ENCODE measurements at regions not wholly inside any gene's neighbourhood (a gene's known extent, or its start where the extent isn't known, plus 50 kb on each side); places are given as distances from the start of the nearest gene placed in this dataset.
"Not testable (repeated sequence)": the region's sequence is repeated elsewhere in the genome, so short reads cannot be mapped to it uniquely, and the experiment has no call there.

- H3K9me3 Mint-ChIP-seq = peaks cover 6% of the 10 kb centered on the region
- DNase-seq (ENCODE audit: low spot score in 2 of 2) (no peak), ATAC-seq (ENCODE audit: low read depth) (no peak)
- H3K27ac Mint-ChIP-seq = no peak overlapping the region
- peaks cover 2% of the 10 kb centered on the region for H3K36me3 Mint-ChIP-seq
- H3K4me3 Mint-ChIP-seq = no peak overlapping the region
- H3K4me1 Mint-ChIP-seq = no peaks in the 10 kb centered on the region
- peaks cover 18% of the 10 kb centered on the region for H3K27me3 Mint-ChIP-seq
Observed at GRCh38 chr5:72681781-72682180, 134.7 kb upstream of the TNPO1 start.

- Mint-ChIP-seq H3K27me3 (peaks cover 13% of the 10 kb centered on the region), H3K27ac (no peak overlapping the region), H3K4me3 (no peak overlapping the region), H3K9me3 (peaks cover 11% of the 10 kb centered on the region), H3K4me1 (no peaks in the 10 kb centered on the region), H3K36me3 (peaks cover under 1% of the 10 kb centered on the region)
- ATAC-seq (ENCODE audit: low read depth) (no peak), DNase-seq (ENCODE audit: low spot score in 2 of 2) (no peak)
Observed at GRCh38 chr5:72677447-72677846, 139.0 kb upstream of the TNPO1 start.

GRCh38 chr5:72676831-72677230, 139.6 kb upstream of the TNPO1 start:
- H3K4me3 Mint-ChIP-seq; H3K27ac Mint-ChIP-seq; H3K36me3 Mint-ChIP-seq; ATAC-seq (ENCODE audit: low read depth); H3K4me1 Mint-ChIP-seq; DNase-seq (ENCODE audit: low spot score in 2 of 2): not testable (repeated sequence)
- Mint-ChIP-seq H3K9me3 (peaks cover 10% of the 10 kb centered on the region), H3K27me3 (peaks cover 10% of the 10 kb centered on the region)

- DNase-seq (ENCODE audit: low spot score in 2 of 2) = no peak
- no peak for ATAC-seq (ENCODE audit: low read depth)
- Mint-ChIP-seq H3K4me3 (no peak overlapping the region), H3K9me3 (peaks cover 8% of the 10 kb centered on the region), H3K36me3 (no peaks in the 10 kb centered on the region), H3K27me3 (no peaks in the 10 kb centered on the region), H3K27ac (no peak overlapping the region), H3K4me1 (no peaks in the 10 kb centered on the region)
Observed at GRCh38 chr5:72673623-72674022, 142.8 kb upstream of the TNPO1 start.

GRCh38 chr5:72673180-72673579, 143.3 kb upstream of the TNPO1 start:
- no peaks in the 10 kb centered on the region for H3K4me1 Mint-ChIP-seq
- no peak for ATAC-seq (ENCODE audit: low read depth)
- no peak for DNase-seq (ENCODE audit: low spot score in 2 of 2)
- no peak overlapping the region for H3K4me3 Mint-ChIP-seq
- no peak overlapping the region for H3K27ac Mint-ChIP-seq
- no peaks in the 10 kb centered on the region for H3K27me3 Mint-ChIP-seq
- H3K9me3 Mint-ChIP-seq = peaks cover 8% of the 10 kb centered on the region
- no peaks in the 10 kb centered on the region for H3K36me3 Mint-ChIP-seq

GRCh38 chr5:72667708-72668107, 148.8 kb upstream of the TNPO1 start:
- no peak overlapping the region for H3K4me3 Mint-ChIP-seq
- H3K9me3 Mint-ChIP-seq = no peaks in the 10 kb centered on the region
- no peak for ATAC-seq (ENCODE audit: low read depth)
- peaks cover 6% of the 10 kb centered on the region for H3K27me3 Mint-ChIP-seq
- no peak for DNase-seq (ENCODE audit: low spot score in 2 of 2)
- H3K4me1 Mint-ChIP-seq = no peaks in the 10 kb centered on the region
- H3K27ac Mint-ChIP-seq = no peak overlapping the region
- no peaks in the 10 kb centered on the region for H3K36me3 Mint-ChIP-seq

GRCh38 chr5:72662936-72663335, 153.5 kb upstream of the TNPO1 start:
- Mint-ChIP-seq H3K4me1 (no peaks in the 10 kb centered on the region), H3K9me3 (no peaks in the 10 kb centered on the region), H3K36me3 (no peaks in the 10 kb centered on the region), H3K27me3 (peaks cover 7% of the 10 kb centered on the region), H3K27ac (no peak overlapping the region), H3K4me3 (no peak overlapping the region)
- DNase-seq (ENCODE audit: low spot score in 2 of 2) (no peak), ATAC-seq (ENCODE audit: low read depth) (no peak)

GRCh38 chr5:72662305-72662704, 154.2 kb upstream of the TNPO1 start:
- DNase-seq (ENCODE audit: low spot score in 2 of 2) (no peak), ATAC-seq (ENCODE audit: low read depth) (no peak)
- Mint-ChIP-seq H3K27ac (no peak overlapping the region), H3K4me3 (no peak overlapping the region), H3K36me3 (no peaks in the 10 kb centered on the region), H3K4me1 (no peaks in the 10 kb centered on the region), H3K27me3 (peaks cover 7% of the 10 kb centered on the region), H3K9me3 (no peaks in the 10 kb centered on the region)

GRCh38 chr5:72661405-72661804, 154.2 kb upstream of the ZNF366 start:
- H3K27ac Mint-ChIP-seq = no peak overlapping the region
- no peaks in the 10 kb centered on the region for H3K4me1 Mint-ChIP-seq
- no peak overlapping the region for H3K4me3 Mint-ChIP-seq
- H3K27me3 Mint-ChIP-seq = peaks cover 3% of the 10 kb centered on the region
- ATAC-seq (ENCODE audit: low read depth) (no peak), DNase-seq (ENCODE audit: low spot score in 2 of 2) (no peak)
- no peaks in the 10 kb centered on the region for H3K9me3 Mint-ChIP-seq
- H3K36me3 Mint-ChIP-seq = no peaks in the 10 kb centered on the region

GRCh38 chr5:72659726-72660125, 152.5 kb upstream of the ZNF366 start:
- H3K27me3 Mint-ChIP-seq = peaks cover 3% of the 10 kb centered on the region
- DNase-seq (ENCODE audit: low spot score in 2 of 2) (no peak), ATAC-seq (ENCODE audit: low read depth) (no peak)
- H3K27ac Mint-ChIP-seq = no peak overlapping the region
- H3K36me3 Mint-ChIP-seq = no peaks in the 10 kb centered on the region
- H3K9me3 Mint-ChIP-seq = no peaks in the 10 kb centered on the region
- no peak overlapping the region for H3K4me3 Mint-ChIP-seq
- no peaks in the 10 kb centered on the region for H3K4me1 Mint-ChIP-seq

- no peak for DNase-seq (ENCODE audit: low spot score in 2 of 2)
- H3K36me3 Mint-ChIP-seq = no peaks in the 10 kb centered on the region
Observed at GRCh38 chr5:72658761-72659540, 151.7 kb upstream of the ZNF366 start.

GRCh38 chr5:72658161-72658560, 151.0 kb upstream of the ZNF366 start:
- ATAC-seq (ENCODE audit: low read depth) (no peak), DNase-seq (ENCODE audit: low spot score in 2 of 2) (no peak)
- Mint-ChIP-seq H3K36me3 (no peaks in the 10 kb centered on the region), H3K27ac (no peak overlapping the region), H3K4me1 (no peaks in the 10 kb centered on the region), H3K4me3 (no peak overlapping the region), H3K9me3 (no peaks in the 10 kb centered on the region), H3K27me3 (peaks cover 3% of the 10 kb centered on the region)

More at GRCh38 chr5:72658761-72659540, 151.7 kb upstream of the ZNF366 start:
- Mint-ChIP-seq H3K4me3 (no peak overlapping the region), H3K27me3 (peaks cover 3% of the 10 kb centered on the region), H3K27ac (no peak overlapping the region), H3K9me3 (no peaks in the 10 kb centered on the region), H3K4me1 (no peaks in the 10 kb centered on the region)
- no peak for ATAC-seq (ENCODE audit: low read depth)

- H3K27me3 Mint-ChIP-seq = peaks cover 4% of the 10 kb centered on the region
- H3K36me3 Mint-ChIP-seq = no peaks in the 10 kb centered on the region
- H3K27ac Mint-ChIP-seq = no peak overlapping the region
- no peaks in the 10 kb centered on the region for H3K9me3 Mint-ChIP-seq
- H3K4me3 Mint-ChIP-seq = no peak overlapping the region
- ATAC-seq (ENCODE audit: low read depth) (no peak), DNase-seq (ENCODE audit: low spot score in 2 of 2) (no peak)
- H3K4me1 Mint-ChIP-seq = no peaks in the 10 kb centered on the region
Observed at GRCh38 chr5:72656756-72657513, 149.7 kb upstream of the ZNF366 start.

GRCh38 chr5:72656331-72656730, 149.1 kb upstream of the ZNF366 start:
- Mint-ChIP-seq H3K4me3 (no peak overlapping the region), H3K9me3 (no peaks in the 10 kb centered on the region), H3K27ac (no peak overlapping the region), H3K36me3 (no peaks in the 10 kb centered on the region), H3K27me3 (peaks cover 7% of the 10 kb centered on the region), H3K4me1 (no peaks in the 10 kb centered on the region)
- no peak for ATAC-seq (ENCODE audit: low read depth)
- DNase-seq (ENCODE audit: low spot score in 2 of 2) = no peak
